Caco-2 (cell line): ENCODE measurements at regions not wholly inside any gene's neighbourhood (a gene's known extent, or its start where the extent isn't known, plus 50 kb on each side); places are given as distances from the start of the nearest gene placed in this dataset.

Experiments
- BruUV-seq: library from RNA; stranded (reverse); fragments of 400-500 nt; replicated peaks from 2 replicates; lab custom pipeline; 2021; lab: Mats Ljungman, UMichigan
- CTCF ChIA-PET: fragments of 300-600 bp; sonication (Branson Sonifier 250); formaldehyde crosslinking; loops from one replicate; lab custom pipeline; 2022; ENCODE audit warnings: antibody characterized with exemption; lab: Charles Lee
- POLR2A ChIA-PET: fragments of 300-600 bp; sonication (Branson Sonifier 250); formaldehyde crosslinking; loops from one replicate; lab custom pipeline; 2022; ENCODE audit warnings: antibody characterized with exemption; lab: Charles Lee
- DNase-seq, 2 experiments: peaks; one replicate each; pipeline versions ENCODE4 v3.0.0 to v3.0.0-alpha.2; 2020 to 2022
- H3K27me3 ChIP-seq: replicated peaks from 2 replicates; pipeline ENCODE4 v1.6.0; 2011; ENCODE audit warnings: low read length; ENCODE audit not compliant: control insufficient read depth, insufficient read depth
- H3K36me3 ChIP-seq: 2 replicates; pipeline ENCODE4 v1.5.1; 2011; ENCODE audit warnings: low read length; ENCODE audit not compliant: control insufficient read depth, insufficient read depth
- H3K4me1 ChIP-seq: fragments of 250-450 bp; sonication (Bioruptor Pico); 2 replicates; pipeline ENCODE4 v1.5.1; 2020; ENCODE audit warnings: mild to moderate bottlenecking
- H3K4me3 ChIP-seq: 2 replicates; pipeline ENCODE4 v1.5.1; 2011; ENCODE audit warnings: low read depth, mild to moderate bottlenecking, control low read depth, low read length
- H3K9me3 ChIP-seq: fragments of 250-450 bp; sonication (Bioruptor Pico); 2 replicates; pipeline ENCODE4 v1.5.1; 2020; ENCODE audit warnings: mild to moderate bottlenecking, moderate library complexity
- H3K27ac Mint-ChIP-seq: one replicate; pipeline ENCODE4 v1.8.0; 2022; ENCODE audit warnings: mixed read lengths; ENCODE audit not compliant: unreplicated experiment
- H3K27me3 Mint-ChIP-seq: one replicate; pipeline ENCODE4 v1.8.0; 2022; ENCODE audit warnings: mixed read lengths; ENCODE audit not compliant: insufficient read depth, unreplicated experiment
- H3K36me3 Mint-ChIP-seq: one replicate; pipeline ENCODE4 v1.8.0; 2022; ENCODE audit warnings: mild to moderate bottlenecking, mixed read lengths; ENCODE audit not compliant: insufficient read depth, unreplicated experiment
- H3K4me1 Mint-ChIP-seq: one replicate; pipeline ENCODE4 v1.8.0; 2022; ENCODE audit warnings: low read depth, mixed read lengths; ENCODE audit not compliant: unreplicated experiment
- H3K4me3 Mint-ChIP-seq: one replicate; pipeline ENCODE4 v1.8.0; 2022; ENCODE audit warnings: mild to moderate bottlenecking, moderate library complexity, mixed read lengths; ENCODE audit not compliant: unreplicated experiment
- H3K9me3 Mint-ChIP-seq: one replicate; pipeline ENCODE4 v1.8.0; 2022; ENCODE audit warnings: mixed read lengths; ENCODE audit not compliant: unreplicated experiment
- intact Hi-C: fragments of 100-400 bp; cut with micrococcal nuclease; formaldehyde crosslinking; loops from one replicate; pipeline ENCODE4 v1.10.0; 2022; ENCODE audit not compliant: unreplicated experiment
- TF ChIP-seq, protein P1 (sequence below), 2 experiments: fragments of 200-600 bp in 1 of 2; IDR thresholded peaks; 1 replicate in 1 of 2; 2 replicates in 1 of 2; pipeline versions ENCODE4 v1.5.1 to v1.8.0; 2011 to 2022; ENCODE audit warnings: antibody characterized with exemption in 1 of 2, control low read depth in 1 of 2, inconsistent platforms in 1 of 2, low read depth in 1 of 2, low read length in 1 of 2, mild to moderate bottlenecking in 1 of 2, moderate library complexity in 1 of 2; ENCODE audit not compliant: insufficient read depth in 1 of 2, severe bottlenecking in 1 of 2, unreplicated experiment in 1 of 2

DNA sequence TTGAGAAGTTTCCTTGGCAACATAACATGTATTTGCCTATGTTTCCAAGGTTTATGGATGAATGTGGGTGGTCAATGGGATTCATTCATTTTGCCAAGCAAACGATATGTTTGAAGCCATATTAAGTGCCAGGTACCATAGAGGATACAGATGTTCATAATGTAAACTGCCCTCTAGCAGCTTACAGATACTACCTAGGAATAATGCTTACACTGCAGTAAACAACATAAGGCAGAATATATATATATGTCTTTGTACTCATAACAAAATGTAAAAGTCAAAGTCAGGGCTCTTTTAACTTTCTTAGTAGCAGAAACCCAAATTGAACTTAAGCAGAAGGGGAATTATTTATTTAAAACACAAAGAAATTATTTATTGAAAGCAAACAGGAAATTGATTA is 171.6 kb upstream of the TNP1 start:
- TF ChIP-seq, protein P1, sequence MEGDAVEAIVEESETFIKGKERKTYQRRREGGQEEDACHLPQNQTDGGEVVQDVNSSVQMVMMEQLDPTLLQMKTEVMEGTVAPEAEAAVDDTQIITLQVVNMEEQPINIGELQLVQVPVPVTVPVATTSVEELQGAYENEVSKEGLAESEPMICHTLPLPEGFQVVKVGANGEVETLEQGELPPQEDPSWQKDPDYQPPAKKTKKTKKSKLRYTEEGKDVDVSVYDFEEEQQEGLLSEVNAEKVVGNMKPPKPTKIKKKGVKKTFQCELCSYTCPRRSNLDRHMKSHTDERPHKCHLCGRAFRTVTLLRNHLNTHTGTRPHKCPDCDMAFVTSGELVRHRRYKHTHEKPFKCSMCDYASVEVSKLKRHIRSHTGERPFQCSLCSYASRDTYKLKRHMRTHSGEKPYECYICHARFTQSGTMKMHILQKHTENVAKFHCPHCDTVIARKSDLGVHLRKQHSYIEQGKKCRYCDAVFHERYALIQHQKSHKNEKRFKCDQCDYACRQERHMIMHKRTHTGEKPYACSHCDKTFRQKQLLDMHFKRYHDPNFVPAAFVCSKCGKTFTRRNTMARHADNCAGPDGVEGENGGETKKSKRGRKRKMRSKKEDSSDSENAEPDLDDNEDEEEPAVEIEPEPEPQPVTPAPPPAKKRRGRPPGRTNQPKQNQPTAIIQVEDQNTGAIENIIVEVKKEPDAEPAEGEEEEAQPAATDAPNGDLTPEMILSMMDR (IDR thresholded peaks at IDR 0.05; ENCODE audit: insufficient read depth in 1 of 2, low read depth in 1 of 2, low read length in 1 of 2, severe bottlenecking in 1 of 2, unreplicated experiment in 1 of 2) = no peak
- no peaks in the 10 kb centered on the region for H3K36me3 Mint-ChIP-seq
- H3K4me1 Mint-ChIP-seq = no peaks in the 10 kb centered on the region
- CTCF ChIA-PET = no interaction called here
- Histone ChIP-seq H3K9me3 (no peaks in the 10 kb centered on the region), H3K4me1 (no peaks in the 10 kb centered on the region), H3K4me3 (no peak overlapping the region), H3K27me3 (peaks cover 2% of the 10 kb centered on the region), H3K36me3 (no peaks in the 10 kb centered on the region)
- DNase-seq = no peak
- POLR2A ChIA-PET = no interaction called here
- no peaks in the 10 kb centered on the region for H3K9me3 Mint-ChIP-seq
- no TSS peak for BruUV-seq
- intact Hi-C loops = no loop called here
- H3K27me3 Mint-ChIP-seq = peaks cover 35% of the 10 kb centered on the region
- no peak overlapping the region for H3K27ac Mint-ChIP-seq
- no peak overlapping the region for H3K4me3 Mint-ChIP-seq

DNA sequence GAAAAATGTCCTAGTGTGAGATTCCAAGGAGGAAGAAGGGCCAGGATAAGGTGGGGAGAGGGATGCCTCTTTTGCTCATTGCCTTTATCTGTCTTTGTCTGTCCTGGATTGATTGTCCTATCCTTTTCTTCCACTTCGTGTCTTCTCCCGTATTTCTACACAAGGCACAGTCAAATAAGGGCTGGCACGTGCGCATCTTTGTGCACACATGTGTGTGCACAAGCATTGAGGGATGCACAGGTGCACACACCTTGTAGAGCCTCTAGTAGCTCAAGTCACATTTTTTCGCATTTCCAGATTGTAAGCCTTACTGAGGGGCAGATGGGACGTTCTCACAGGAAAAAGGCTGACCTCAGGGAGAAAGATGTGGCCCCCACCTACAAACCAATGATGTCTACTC is 170.2 kb upstream of the TNP1 start:
- TF ChIP-seq, protein P1 (IDR thresholded peaks at IDR 0.05; ENCODE audit: insufficient read depth in 1 of 2, low read depth in 1 of 2, low read length in 1 of 2, severe bottlenecking in 1 of 2, unreplicated experiment in 1 of 2) = no peak

DNA sequence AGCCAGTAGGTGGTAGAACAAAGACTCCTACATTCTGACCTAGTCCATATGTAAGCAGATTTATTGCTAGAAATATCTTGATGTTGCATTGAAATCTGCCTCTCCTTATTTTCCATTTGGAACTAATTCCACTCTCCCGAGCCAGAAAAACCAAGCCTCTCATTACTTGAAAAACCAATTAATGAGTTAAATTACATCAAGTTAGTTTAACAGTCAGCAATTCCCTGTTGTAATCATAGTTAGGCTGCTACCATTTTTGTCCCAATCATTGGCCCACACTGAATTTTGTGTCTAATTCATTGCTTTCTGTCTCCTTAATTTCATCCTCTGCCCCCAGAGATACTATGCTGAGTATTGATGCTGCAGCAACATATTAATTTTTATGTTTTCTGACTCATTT is 168.3 kb upstream of the TNP1 start:
- no peaks in the 10 kb centered on the region for H3K4me1 ChIP-seq
- intact Hi-C loops = no loop called here
- CTCF ChIA-PET = no interaction called here
- H3K9me3 ChIP-seq = no peaks in the 10 kb centered on the region
- no TSS peak for BruUV-seq
- H3K9me3 Mint-ChIP-seq = no peaks in the 10 kb centered on the region
- no peaks in the 10 kb centered on the region for H3K4me1 Mint-ChIP-seq
- H3K27me3 ChIP-seq = no peaks in the 10 kb centered on the region; the same call in 1 of the 2 replicates
- H3K4me3 ChIP-seq = no peak overlapping the region
- TF ChIP-seq, protein P1 (IDR thresholded peaks at IDR 0.05; ENCODE audit: insufficient read depth in 1 of 2, low read depth in 1 of 2, low read length in 1 of 2, severe bottlenecking in 1 of 2, unreplicated experiment in 1 of 2) = no peak
- H3K27me3 Mint-ChIP-seq = peaks cover 28% of the 10 kb centered on the region
- POLR2A ChIA-PET = no interaction called here
- no peak overlapping the region for H3K4me3 Mint-ChIP-seq
- no peak for DNase-seq
- H3K36me3 Mint-ChIP-seq = no peaks in the 10 kb centered on the region
- H3K27ac Mint-ChIP-seq = no peak overlapping the region
- no peaks in the 10 kb centered on the region for H3K36me3 ChIP-seq

More for the DNA sequence above, 170.2 kb upstream of the TNP1 start:
- peaks cover 2% of the 10 kb centered on the region for H3K27me3 ChIP-seq
- no peak overlapping the region for H3K4me3 Mint-ChIP-seq
- no peaks in the 10 kb centered on the region for H3K36me3 ChIP-seq
- H3K4me1 Mint-ChIP-seq = no peaks in the 10 kb centered on the region
- no peaks in the 10 kb centered on the region for H3K4me1 ChIP-seq
- intact Hi-C loops = no loop called here
- no TSS peak for BruUV-seq
- CTCF ChIA-PET = no interaction called here
- no peak overlapping the region for H3K4me3 ChIP-seq
- no peaks in the 10 kb centered on the region for H3K9me3 Mint-ChIP-seq
- peaks cover 33% of the 10 kb centered on the region for H3K27me3 Mint-ChIP-seq
- H3K9me3 ChIP-seq = no peaks in the 10 kb centered on the region
- no peaks in the 10 kb centered on the region for H3K36me3 Mint-ChIP-seq
- POLR2A ChIA-PET = no interaction called here
- DNase-seq = no peak
- H3K27ac Mint-ChIP-seq = no peak overlapping the region
